Stomach (tissue), 4 donors: ENCODE measurements at regions not wholly inside any gene's neighbourhood (a gene's known extent, or its start where the extent isn't known, plus 50 kb on each side); places are given as distances from the start of the nearest gene placed in this dataset.

Experiments
- EP300 ChIP-seq: sonication (generic); formaldehyde crosslinking; IDR thresholded peaks from one replicate; pipeline ENCODE4 v1.6.1; 2017; ENCODE audit warnings: antibody characterized with exemption
- POLR2A ChIP-seq, 4 donors: fragments of 450-650 bp; IDR thresholded peaks; one replicate each; pipeline ENCODE4 v1.6.1; 2016; ENCODE audit warnings: antibody characterized with exemption in 4 of 4, control low read depth in 2 of 4, mild to moderate bottlenecking in 1 of 4, moderate library complexity in 1 of 4
- POLR2AphosphoS5 ChIP-seq, 3 donors: sonication (generic); formaldehyde crosslinking; IDR thresholded peaks; one replicate each; pipeline ENCODE4 v1.6.1; 2016; ENCODE audit warnings: antibody characterized with exemption in 3 of 3
- TF ChIP-seq, protein P1 (sequence below), 7 experiments: fragments of 450-650 bp in 4 of 7; fragments of 200-600 bp in 3 of 7; sonication (generic) in 3 of 7; IDR thresholded peaks; one replicate each; pipeline ENCODE4 v1.5.1; 2016 to 2019; ENCODE audit warnings: antibody characterized with exemption in 7 of 7, control low read depth in 2 of 7, mild to moderate bottlenecking in 1 of 7

DNA sequence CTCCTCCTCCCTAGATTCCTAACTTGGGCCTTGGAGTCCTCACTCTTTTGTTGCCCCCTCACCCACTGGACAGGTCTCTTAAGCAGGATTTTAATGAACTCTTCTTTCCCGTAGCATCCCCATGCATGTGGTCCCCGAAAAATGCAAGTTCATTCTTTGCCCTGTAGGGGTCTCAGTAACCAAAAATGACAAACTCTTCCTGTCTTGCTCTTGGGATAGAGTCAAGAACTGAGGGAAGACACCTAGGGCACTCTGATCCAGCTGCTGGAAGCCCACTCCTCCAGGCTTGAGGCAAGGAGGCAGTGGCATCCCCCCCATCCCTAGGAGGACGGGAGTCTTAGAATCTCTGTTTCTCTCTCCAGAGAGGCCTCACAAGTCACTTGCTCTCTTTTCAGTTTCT lies 987.0 kb downstream of the DIAPH3 start:
- TF ChIP-seq, protein P1, sequence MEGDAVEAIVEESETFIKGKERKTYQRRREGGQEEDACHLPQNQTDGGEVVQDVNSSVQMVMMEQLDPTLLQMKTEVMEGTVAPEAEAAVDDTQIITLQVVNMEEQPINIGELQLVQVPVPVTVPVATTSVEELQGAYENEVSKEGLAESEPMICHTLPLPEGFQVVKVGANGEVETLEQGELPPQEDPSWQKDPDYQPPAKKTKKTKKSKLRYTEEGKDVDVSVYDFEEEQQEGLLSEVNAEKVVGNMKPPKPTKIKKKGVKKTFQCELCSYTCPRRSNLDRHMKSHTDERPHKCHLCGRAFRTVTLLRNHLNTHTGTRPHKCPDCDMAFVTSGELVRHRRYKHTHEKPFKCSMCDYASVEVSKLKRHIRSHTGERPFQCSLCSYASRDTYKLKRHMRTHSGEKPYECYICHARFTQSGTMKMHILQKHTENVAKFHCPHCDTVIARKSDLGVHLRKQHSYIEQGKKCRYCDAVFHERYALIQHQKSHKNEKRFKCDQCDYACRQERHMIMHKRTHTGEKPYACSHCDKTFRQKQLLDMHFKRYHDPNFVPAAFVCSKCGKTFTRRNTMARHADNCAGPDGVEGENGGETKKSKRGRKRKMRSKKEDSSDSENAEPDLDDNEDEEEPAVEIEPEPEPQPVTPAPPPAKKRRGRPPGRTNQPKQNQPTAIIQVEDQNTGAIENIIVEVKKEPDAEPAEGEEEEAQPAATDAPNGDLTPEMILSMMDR (IDR thresholded peaks at IDR 0.05), result peak in 1 of 7 experiments; percentile 7
- TF ChIP-seq POLR2A (IDR thresholded peaks at IDR 0.05) (no peak), POLR2AphosphoS5 (IDR thresholded peaks at IDR 0.05) (no peak), EP300 (no peak)
